WERI-Rb-1 (cell line): ENCODE measurements at regions not wholly inside any gene's neighbourhood (a gene's known extent, or its start where the extent isn't known, plus 50 kb on each side); places are given as distances from the start of the nearest gene placed in this dataset.

Experiments used
- DNase-seq: peaks from one replicate; pipeline ENCODE4 v3.0.0-alpha.2; 2020
- H3K27ac ChIP-seq: fragments of 250-450 bp; sonication (Bioruptor Pico); 2 replicates; pipeline ENCODE4 v1.5.1; 2020; ENCODE audit warnings: mild to moderate bottlenecking, moderate library complexity
- H3K27me3 ChIP-seq: fragments of 250-450 bp; sonication (Bioruptor Pico); 2 replicates; pipeline ENCODE4 v1.5.1; 2021; ENCODE audit warnings: mild to moderate bottlenecking, low read depth, moderate library complexity; ENCODE audit not compliant: insufficient read depth, severe bottlenecking
- H3K36me3 ChIP-seq: fragments of 250-450 bp; sonication (Bioruptor Pico); 2 replicates; pipeline ENCODE4 v1.5.1; 2020; ENCODE audit warnings: mild to moderate bottlenecking, moderate library complexity
- H3K4me3 ChIP-seq: 2 replicates; pipeline ENCODE4 v1.5.1; 2011; ENCODE audit warnings: low read depth, mild to moderate bottlenecking, control low read depth, low read length
- H3K9me3 ChIP-seq: fragments of 250-450 bp; sonication (Bioruptor Pico); 2 replicates; pipeline ENCODE4 v1.5.1; 2021; ENCODE audit warnings: mild to moderate bottlenecking, moderate library complexity; ENCODE audit not compliant: severe bottlenecking
- TF ChIP-seq, protein P1 (sequence below): IDR thresholded peaks from 2 replicates; pipeline ENCODE4 v1.5.1; 2011; ENCODE audit warnings: low read depth, mild to moderate bottlenecking, control low read depth, inconsistent platforms, low read length

DNA sequence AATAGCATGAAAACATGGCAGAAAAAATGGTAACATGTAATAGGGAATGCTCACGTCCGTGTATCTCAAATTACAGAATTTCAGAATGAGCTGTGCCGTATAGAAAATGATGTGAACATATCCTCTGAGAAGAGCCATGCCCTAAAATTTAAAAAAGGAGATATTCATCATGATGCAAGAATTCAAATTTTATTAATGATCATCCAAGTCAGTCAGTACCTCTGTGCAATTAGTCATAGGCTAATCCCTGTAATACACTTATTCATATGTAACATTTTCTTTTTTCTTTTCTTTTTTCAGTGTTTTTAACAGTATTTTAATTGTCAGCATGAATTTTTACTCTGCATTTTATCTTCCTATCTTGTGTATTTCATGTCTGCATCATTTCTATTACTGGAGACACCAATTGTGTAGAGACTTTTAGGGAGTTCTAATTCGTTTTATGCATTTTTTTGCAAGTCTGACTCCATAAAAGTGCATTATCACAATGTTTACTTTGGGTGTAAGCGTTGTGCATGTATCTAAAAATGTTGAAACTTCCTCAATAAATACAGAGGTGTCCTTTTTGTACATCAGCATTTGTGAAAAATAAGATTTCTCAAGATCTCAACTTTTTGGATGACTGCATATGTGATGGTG, 1103.7 kb upstream of the CELF2 start:
- no peaks in the 10 kb centered on the region for H3K9me3 ChIP-seq
- no peak for DNase-seq
- no peak overlapping the region for H3K4me3 ChIP-seq
- H3K27ac ChIP-seq, result no peak overlapping the region
- no peaks in the 10 kb centered on the region for H3K27me3 ChIP-seq
- TF ChIP-seq, protein P1, sequence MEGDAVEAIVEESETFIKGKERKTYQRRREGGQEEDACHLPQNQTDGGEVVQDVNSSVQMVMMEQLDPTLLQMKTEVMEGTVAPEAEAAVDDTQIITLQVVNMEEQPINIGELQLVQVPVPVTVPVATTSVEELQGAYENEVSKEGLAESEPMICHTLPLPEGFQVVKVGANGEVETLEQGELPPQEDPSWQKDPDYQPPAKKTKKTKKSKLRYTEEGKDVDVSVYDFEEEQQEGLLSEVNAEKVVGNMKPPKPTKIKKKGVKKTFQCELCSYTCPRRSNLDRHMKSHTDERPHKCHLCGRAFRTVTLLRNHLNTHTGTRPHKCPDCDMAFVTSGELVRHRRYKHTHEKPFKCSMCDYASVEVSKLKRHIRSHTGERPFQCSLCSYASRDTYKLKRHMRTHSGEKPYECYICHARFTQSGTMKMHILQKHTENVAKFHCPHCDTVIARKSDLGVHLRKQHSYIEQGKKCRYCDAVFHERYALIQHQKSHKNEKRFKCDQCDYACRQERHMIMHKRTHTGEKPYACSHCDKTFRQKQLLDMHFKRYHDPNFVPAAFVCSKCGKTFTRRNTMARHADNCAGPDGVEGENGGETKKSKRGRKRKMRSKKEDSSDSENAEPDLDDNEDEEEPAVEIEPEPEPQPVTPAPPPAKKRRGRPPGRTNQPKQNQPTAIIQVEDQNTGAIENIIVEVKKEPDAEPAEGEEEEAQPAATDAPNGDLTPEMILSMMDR, result no peak
- H3K36me3 ChIP-seq, result no peaks in the 10 kb centered on the region

DNA sequence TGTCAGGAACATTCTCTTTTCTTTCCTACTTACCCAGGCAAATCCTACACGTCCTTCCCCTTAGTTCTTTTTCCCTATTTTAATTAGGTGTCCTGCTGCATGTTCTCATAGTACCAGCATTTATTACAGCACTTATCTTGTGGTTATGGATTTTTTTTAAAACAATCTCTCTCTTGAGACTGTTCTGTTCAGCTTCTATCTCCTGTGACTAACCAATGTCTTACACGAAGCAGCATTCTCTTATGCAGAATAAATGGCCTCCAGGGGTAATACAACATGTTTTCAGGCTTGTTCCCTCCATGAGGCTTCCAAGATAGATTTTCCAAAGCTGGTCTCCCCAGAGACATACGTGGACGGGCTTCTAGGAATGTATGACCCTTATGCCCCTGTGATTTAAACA, 1096.1 kb upstream of the CELF2 start:
- no peaks in the 10 kb centered on the region for H3K9me3 ChIP-seq

DNA sequence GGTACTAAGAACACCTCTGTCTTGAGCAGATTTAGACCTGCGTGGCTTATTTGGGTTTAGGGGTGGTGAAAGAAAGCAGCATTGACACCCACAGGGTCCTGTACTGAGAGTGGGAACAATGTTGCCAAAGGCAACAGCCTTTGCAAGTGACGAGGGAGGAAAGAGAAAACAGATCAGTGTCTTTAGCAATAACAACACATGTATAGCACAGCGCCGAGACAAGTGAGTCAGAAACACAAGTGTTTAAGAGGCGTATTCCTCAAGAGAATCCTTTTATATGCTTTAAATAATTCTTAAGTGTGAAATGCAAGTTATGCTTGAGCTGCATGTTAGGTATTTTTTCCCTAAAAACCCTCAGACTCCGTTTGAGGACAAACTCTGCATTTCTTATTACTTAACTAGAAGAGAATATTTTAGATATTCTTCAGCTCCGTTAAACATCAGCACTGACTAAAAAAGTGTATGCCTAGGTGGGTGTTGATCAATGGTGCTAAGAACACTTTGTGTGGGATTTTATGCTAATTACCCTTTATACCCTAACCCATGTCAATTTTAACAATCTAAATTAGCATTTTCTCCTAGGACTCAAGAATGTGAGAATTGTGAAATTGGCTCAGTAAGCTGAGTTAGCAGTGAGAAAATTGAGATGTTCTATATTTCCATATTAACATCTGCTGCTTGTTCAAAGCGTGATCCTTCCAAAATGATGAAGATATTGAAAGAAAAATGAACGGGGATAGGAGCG, 1095.4 kb upstream of the CELF2 start:
- Histone ChIP-seq H3K9me3 (no peaks in the 10 kb centered on the region), H3K36me3 (no peaks in the 10 kb centered on the region), H3K27ac (no peak overlapping the region), H3K27me3 (no peaks in the 10 kb centered on the region), H3K4me3 (no peak overlapping the region)
- no peak for DNase-seq
- TF ChIP-seq, protein P1, result no peak

More for the DNA sequence above, 1096.1 kb upstream of the CELF2 start:
- Histone ChIP-seq H3K27ac (no peak overlapping the region), H3K36me3 (no peaks in the 10 kb centered on the region), H3K27me3 (no peaks in the 10 kb centered on the region), H3K4me3 (no peak overlapping the region)
- DNase-seq, result no peak
- TF ChIP-seq, protein P1, result no peak

DNA sequence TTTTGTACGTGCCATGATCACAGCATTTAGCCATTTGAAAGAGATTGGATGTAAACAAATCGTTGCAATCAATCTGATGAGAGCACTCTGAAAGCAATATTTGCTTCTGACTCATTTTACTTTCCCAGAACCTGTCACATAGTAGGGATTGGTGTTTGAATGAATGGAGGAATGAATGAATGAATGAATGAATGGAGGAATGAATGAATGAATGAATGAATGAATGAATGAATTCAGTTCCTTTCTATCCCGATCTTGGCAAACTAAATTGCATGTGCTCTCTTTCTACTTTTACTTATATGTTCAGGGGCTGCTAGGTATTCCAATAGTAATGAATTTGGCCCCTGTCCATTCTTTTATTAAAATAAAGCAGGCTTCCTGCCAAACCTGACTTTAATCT, 1091.7 kb upstream of the CELF2 start:
- Histone ChIP-seq H3K36me3 (no peaks in the 10 kb centered on the region), H3K27ac (no peak overlapping the region), H3K27me3 (no peaks in the 10 kb centered on the region), H3K4me3 (no peak overlapping the region), H3K9me3 (no peaks in the 10 kb centered on the region)
- DNase-seq, result no peak
- TF ChIP-seq, protein P1, result no peak

DNA sequence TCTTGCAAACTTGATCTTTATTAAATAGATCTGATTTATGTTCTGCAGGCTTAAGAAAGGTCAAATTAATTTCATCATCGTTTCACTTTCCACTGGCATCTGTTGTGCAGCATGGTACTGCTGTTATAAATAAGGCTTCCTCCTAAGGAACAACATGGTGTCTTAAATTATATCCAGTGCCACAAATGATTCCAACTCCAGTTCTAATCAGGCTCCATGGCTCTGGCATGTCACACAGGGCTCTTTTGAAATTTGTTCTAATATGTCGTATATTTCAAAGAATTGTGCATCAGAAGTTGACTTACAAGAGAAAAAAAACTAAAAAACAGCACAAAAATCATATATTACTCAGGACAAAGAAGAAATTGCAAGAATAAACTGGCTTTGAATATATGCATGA, 1090.8 kb upstream of the CELF2 start:
- Histone ChIP-seq H3K4me3 (no peak overlapping the region), H3K36me3 (no peaks in the 10 kb centered on the region), H3K27ac (no peak overlapping the region), H3K27me3 (no peaks in the 10 kb centered on the region), H3K9me3 (no peaks in the 10 kb centered on the region)
- DNase-seq, result no peak
- TF ChIP-seq, protein P1, result no peak

DNA sequence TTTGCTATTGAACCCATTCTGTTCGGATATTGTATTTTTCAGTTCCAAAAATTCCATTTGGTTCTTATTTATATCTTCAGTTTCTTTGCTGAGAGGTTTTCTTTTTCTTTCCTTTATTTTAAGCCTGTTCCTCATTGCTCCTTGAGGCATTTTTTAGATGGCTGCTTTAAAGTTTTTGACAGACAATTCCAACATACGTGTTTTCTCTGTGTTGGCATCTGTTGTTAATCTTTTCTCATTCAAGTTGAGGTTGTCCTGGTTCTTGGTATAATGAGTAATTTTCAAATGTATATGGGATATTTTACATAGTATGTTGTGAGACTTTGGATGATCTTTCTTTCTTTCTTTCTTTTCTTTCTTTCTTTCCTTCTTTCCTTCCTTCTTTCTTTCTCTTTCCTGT, 1078.0 kb upstream of the CELF2 start:
- DNase-seq, result no peak

More for the DNA sequence above, 1078.0 kb upstream of the CELF2 start:
- Histone ChIP-seq H3K4me3 (no peak overlapping the region), H3K36me3 (no peaks in the 10 kb centered on the region), H3K27me3 (no peaks in the 10 kb centered on the region), H3K9me3 (no peaks in the 10 kb centered on the region), H3K27ac (no peak overlapping the region)
- TF ChIP-seq, protein P1, result no peak
